ENCODE measurements at regions not wholly inside any gene's neighbourhood (a gene's known extent, or its start where the extent isn't known, plus 50 kb on each side); places are given as distances from the start of the nearest gene placed in this dataset.
A peak's percentile ranks its signal among the peaks of the same experiment; 100 is the strongest.

- no peak for ATAC-seq
- intact Hi-C loops (cut with DNase I, micrococcal nuclease) = no loop called here
- no peak for DNase-seq
Measured at GRCh38 chr3:150150633-150151032, 179.9 kb upstream of the PFN2 start.

GRCh38 chr3:150149651-150150051 is 179.0 kb upstream of the PFN2 start:
- intact Hi-C loops (cut with DNase I, micrococcal nuclease) = no loop called here
- ATAC-seq (peak; percentile 46), DNase-seq (no peak)

DNA sequence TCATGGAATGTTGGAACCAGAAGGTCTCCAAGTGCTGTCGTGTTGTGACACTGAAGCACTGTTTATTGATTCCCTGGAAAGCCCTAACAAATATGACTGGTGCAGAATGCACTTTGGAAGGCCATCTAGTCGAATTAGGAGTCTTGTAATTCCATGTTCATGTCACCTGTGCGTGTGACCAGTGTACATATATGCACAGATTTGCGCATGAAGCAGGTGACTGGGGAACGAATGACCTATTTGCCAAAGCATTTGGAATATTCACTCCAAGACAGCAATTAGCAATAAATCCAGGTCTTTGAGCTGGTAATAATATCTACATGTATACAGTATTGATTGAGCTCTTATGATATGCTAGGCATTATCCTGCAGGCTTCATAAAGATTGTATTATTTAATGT is 177.5 kb upstream of the PFN2 start:
- intact Hi-C loops (cut with DNase I, micrococcal nuclease) = no loop called here
- DNase-seq (no peak), ATAC-seq (no peak)

DNA sequence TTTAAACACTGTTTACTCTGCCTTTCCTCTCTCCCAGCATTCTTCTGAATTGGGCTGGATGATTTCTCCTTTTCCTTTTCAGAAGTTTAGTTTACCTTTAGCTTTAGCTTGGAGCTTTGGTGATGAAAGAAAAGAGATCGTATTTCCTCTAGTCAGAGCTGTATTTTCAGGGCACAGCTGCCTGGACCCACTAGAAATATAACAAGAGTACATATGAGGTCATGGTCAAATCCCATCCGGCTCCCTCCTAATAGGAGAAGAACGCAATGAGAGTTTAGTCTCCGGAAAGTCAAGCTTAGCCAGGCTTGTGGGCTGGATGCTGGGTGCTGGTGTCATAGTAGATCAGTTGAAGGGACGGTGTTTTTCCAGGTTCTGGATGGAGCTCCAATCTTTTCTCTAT is 177.1 kb upstream of the PFN2 start:
- no peak for ATAC-seq
- DNase-seq = no peak
- intact Hi-C loops (cut with DNase I, micrococcal nuclease) = no loop called here

DNA sequence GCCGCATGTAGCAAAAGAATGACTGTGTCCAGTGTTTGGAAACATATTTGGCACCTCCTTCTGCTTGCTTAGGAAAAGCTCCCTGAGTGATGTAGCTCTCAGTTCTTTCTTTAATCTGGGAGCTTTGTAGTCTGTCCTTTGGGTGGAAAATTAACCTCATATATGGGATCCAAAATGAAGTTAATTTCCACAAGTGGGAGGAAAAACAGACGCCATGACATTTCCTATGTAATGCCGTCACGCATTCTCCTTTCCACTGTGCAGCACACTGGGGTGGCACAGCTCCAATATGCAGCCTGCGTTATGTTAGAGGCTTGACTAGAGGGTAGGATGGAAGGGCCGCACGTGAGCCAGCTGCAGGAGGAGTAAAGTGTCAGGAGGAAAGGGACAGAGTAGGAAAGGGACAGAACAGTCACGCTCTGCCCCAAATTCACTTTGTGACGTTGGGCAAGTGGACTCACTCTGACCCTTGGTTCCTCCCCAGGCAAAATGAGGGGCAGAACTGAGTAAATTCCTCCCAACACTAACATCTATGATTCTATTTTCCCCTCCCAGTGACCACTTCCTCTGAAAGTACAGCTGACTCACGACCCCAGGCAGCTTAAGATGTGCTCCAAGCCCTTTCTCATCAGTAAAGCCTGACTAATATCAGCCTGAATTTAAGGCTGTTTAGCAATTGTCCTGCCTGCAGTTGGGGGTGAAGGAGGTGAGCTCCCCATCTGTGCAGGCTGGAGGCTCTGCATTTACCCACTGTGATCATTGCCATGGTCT is 176.5 kb upstream of the PFN2 start:
- DNase-seq (peak; percentile 13 to 58), ATAC-seq (no peak)
- intact Hi-C loops (cut with DNase I, micrococcal nuclease) = no loop called here

DNA sequence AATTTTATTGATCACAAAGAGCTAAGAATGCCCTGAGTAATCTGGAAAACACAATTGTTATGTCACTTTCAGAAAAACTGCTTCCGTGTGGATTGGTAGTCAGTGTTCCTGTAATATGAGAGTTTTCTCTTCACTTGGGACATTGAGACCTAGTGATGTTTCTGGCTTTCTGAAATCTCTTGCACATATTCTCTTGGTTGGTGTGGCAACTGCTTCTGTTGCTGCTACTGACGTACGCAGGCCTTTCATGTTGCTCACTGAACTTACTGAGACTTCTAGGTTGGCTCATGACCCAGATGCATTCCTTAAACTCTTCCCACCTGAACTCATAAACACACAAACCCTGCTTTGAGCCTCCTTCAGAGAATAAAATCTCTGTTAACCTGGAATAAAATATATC is 175.0 kb upstream of the PFN2 start:
- ATAC-seq (no peak), DNase-seq (no peak)
- intact Hi-C loops (cut with DNase I, micrococcal nuclease) = no loop called here

GRCh38 chr3:150144191-150144708 is 173.6 kb upstream of the PFN2 start:
- DNase-seq (no peak), ATAC-seq (no peak)
- intact Hi-C loops (cut with DNase I, micrococcal nuclease) = no loop called here

DNA sequence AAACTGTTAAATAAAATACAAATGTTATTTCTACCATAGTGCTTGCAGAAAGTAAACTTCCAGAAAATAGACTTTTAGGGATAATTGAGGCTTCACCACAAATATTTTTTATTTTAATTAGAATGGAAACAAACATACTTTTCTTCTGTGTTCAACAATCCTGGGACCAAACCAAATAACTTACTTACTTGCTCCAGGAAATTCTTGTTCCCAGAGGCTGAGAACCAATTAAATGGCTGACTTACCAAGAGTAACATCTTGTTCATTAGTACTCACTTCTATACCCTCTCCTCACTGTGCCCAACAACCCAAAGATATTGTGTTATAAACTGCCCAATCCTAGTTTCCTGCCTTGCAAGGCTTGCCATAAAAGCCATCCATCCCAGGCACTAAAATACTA is 172.2 kb upstream of the PFN2 start:
- intact Hi-C loops (cut with DNase I, micrococcal nuclease) = no loop called here

DNA sequence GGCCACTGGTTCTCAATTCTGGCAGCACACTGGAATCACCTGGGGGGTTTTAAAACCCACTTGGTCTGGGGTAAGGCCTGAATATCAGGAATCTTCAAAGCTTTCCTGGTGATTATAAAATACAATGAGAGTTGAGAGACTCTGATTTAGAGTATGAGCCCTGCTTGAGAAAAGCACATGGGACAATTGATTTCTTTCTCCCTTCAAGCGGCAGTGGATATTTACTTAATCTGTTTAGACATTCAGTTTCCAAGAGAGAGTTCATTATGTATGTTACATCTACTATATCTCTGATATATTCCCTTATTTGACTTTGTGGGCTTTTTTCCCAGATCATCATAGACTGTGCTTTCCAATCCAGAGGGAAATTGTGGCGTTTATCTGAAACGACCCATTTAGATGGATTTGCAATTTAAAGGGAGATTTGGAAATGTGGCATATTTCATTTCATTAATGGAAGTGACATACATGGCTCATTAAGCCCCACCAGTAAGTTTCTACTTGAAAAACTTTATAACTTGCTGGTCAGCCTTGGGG is 171.2 kb upstream of the PFN2 start:
- intact Hi-C loops (cut with DNase I, micrococcal nuclease) = no loop called here
- DNase-seq = no peak
- no peak for ATAC-seq

More for the DNA sequence above, 172.2 kb upstream of the PFN2 start:
- DNase-seq = no peak
- no peak for ATAC-seq

- intact Hi-C loops (cut with DNase I, micrococcal nuclease) = no loop called here
- no peak for ATAC-seq
- no peak for DNase-seq
Measured at GRCh38 chr3:150140614-150141321, 170.1 kb upstream of the PFN2 start.

DNA sequence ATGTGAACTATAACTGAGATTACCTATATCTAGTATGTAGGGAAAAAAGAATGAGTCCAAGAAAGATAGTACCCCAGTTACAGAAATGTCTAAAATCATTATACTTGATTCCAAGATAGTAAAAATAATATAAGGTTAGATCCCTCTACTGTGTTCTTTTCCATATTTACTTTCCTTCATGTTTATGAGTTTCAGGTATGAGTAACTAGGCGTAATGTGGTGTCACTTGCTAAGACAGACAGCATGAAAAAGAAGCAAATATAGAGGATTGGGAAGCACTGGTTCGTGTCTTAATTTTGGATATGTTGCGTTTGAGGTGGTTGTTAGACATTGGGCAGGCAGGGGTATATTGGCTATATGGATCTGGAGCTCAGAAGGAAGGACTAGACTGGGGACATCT is 168.1 kb upstream of the PFN2 start:
- intact Hi-C loops (cut with DNase I, micrococcal nuclease) = no loop called here
- ATAC-seq (no peak), DNase-seq (no peak)

DNA sequence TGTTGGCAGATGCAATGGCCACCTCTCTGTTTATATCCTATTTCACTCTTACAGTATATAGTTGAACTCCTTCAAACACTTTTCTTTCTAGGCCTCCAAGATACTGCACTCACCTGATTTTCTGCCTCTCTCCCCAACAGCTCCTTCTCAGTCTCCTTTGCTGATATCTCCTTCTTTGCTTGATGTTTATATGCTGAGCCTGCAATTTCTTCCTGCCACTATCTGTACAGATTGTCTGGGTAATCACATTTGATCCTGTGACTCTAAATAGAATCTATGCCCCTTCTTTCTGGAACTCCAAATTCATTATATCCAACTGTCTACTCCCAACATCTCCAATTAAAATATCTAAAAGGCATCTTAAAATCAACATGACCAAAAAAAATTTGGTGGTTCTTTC is 165.5 kb upstream of the PFN2 start:
- DNase-seq (no peak), ATAC-seq (no peak)
- intact Hi-C loops (cut with DNase I, micrococcal nuclease) = no loop called here

DNA sequence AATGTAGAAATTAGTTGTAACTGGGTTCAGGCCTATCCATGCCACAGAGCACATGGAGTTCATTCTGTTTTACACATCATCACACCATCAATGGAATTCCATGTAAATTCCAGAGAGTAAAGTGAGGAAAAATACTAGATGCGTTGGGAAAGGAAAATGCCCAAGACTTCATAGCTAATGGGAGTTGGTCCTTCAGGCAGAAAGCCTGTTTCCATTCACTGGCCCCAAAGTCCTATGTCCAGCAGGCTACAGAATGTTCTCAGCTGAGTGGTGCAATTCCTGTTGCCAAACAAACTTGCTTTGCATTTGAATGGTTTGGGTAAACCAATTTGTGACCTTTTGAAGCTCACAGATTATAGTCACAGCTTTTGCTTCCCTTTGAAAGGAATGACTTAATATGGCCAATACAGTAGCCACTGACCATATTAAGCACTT is 164.6 kb upstream of the PFN2 start:
- ATAC-seq = no peak
- intact Hi-C loops (cut with DNase I, micrococcal nuclease) = no loop called here
- no peak for DNase-seq

DNA sequence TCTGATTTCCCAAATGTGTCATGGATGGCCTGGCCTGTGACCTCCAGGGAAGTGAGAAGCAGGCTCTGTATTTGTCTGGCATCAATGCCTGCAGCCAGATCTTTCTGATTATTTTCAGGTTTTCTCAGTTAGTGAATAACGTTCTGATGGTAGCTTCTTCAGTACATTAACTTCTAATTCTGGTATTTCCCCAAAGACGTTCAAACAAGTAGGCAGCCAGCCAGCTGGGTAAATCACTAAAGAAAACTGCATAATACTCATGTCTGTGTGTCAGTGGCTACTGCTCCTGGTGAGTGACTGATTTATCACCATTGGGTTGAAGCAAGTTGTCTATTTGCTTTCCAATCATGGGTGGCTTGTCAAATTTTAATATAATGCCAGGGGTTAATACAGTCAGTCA is 162.6 kb upstream of the PFN2 start:
- no peak for DNase-seq
- intact Hi-C loops (cut with DNase I, micrococcal nuclease) = no loop called here
- ATAC-seq = no peak

DNA sequence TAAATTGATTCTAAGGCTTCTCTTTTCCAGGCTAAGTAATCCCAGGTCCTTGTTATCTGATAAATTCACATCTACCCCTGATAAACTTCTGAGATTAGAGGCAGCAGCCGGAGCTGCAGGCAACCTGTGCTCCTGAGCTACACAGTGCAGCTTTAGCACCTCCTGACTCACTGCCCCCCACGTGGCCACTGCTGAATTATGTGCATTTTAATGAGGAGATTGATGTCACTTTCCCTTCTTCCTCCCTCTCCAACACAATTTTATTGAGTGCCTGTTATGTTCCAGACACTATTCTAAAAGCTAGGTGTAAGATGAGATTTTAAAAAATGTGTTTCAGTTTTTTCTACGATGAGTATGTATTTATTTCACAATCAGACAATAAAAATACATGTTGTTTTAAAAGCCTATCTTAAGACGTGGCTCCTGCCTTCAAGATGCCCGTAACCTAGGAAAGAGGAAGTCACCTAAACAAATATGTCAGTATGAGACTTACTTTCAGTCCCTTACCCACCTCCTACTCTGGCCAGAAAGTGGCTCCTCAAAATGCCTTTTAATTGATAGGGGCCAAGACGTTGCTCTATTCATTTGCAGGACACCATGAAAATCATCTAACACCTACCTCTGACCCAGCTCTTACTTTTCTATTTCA is 161.5 kb upstream of the PFN2 start:
- ATAC-seq = no peak
- DNase-seq = no peak
- intact Hi-C loops (cut with DNase I, micrococcal nuclease) = no loop called here

GRCh38 chr3:150131663-150132062 is 161.0 kb upstream of the PFN2 start:
- ATAC-seq = no peak
- no peak for DNase-seq
- intact Hi-C loops (cut with DNase I, micrococcal nuclease) = no loop called here

DNA sequence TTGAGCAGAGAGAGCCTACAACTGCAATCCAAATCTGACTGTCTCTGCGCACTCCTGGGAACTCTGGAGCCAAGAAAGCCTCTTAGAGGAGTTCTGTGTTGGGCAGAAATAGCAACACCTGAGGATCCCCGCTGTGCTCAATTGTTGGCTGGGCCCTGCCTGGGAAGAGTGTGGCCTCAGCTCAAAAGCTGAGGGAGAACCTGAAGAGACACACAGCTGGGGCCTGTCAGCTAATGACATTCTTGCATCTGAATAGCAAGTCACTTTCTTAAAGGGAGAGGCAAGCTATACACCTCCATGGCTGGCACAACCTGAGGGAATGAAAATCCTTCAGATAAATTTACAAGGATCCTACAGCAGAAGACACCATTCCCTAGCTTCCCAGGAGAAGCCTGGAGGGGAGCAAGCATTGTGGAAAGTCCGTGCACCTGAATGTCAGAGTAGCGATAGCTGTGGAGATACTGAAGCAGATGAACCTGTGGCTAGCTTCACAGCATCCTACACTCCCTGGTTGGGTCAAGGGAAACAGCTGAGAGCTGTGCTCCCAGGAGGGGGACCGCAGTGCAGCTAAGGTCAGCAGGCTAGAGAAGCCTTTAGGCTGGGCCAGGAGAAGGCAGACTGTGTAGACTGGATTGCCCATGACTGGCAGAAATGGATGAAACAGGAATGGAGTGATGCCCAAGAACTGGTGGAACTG is 159.9 kb upstream of the PFN2 start:
- intact Hi-C loops (cut with DNase I, micrococcal nuclease) = no loop called here
- DNase-seq (no peak), ATAC-seq (no peak)

DNA sequence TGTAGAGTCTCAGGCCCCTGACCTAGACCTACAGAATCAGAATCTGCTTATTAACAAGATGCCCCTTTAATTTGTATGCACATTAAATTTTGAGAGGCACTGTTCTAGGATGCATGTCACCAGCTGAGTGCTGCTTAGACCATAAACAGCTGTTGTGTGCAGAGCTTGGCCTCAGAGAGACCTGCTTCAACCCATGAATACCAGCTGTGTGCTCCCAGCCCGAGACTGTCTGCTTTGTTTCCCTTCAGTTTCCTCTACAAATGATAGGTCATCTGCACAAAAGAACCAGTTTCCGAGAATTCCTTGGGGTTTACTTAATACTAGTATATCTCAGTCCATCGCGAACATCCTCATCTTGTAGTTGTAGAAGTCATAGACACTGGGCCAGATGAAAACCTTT is 158.5 kb upstream of the PFN2 start:
- ATAC-seq (no peak), DNase-seq (no peak)

DNA sequence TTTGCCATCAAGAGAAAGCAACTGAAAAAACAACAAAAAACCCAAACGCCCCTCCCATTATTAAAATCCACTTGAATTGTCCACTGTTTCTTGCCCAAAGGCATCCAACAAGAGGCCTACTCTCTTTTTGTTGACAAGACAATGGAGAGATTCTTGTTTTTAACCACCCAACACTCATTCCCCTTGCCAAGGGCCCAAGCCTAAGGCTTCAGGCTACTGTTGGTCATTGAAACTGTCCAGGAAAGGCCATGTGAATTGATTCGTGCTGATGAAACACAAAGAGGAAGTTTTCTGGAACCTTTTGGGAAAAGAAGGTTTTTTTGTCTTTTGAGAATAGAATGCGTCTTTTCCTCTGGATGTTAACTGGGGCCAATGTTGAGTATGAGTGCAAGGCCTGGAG is 157.4 kb upstream of the PFN2 start:
- intact Hi-C loops (cut with DNase I, micrococcal nuclease) = no loop called here
- no peak for DNase-seq
- ATAC-seq = no peak

More for the DNA sequence above, 158.5 kb upstream of the PFN2 start:
- intact Hi-C loops (cut with DNase I, micrococcal nuclease) = no loop called here
